ENCODE measurements at regions not wholly inside any gene's neighbourhood (a gene's known extent, or its start where the extent isn't known, plus 50 kb on each side); places are given as distances from the start of the nearest gene placed in this dataset.

DNA sequence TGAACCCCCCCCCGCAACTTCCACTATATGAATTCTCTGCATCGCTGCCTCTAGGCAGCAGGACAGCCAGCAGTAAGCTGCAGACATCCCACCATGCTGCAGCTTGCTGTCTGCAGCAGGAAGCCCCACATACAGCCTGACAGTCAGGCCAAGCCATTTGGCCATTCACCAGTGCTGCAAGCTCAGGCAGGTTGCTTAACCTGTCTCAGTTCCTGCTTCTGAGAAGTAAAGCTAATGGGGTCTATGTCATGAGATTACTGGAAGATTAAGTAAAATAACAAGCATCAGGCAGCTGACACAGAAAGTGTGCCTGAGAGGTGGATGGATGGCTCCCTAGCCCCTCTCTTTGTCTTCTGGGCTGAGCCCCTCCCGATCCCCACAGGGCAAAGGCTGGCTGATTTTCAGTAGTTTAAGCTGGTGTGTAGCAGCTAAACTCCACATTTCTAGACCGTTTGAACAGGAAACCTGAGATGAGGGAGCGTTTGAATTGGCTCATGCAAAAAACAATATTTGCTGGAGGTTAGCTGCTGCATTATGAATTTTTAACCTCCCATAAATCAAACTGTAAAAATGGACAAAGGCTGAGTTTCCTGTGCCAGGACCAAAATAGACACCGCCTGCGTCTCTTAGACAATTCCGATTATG is 193.8 kb upstream of the ARL4C start:
- H3K4me1 ChIP-seq = no peaks in the 10 kb centered on the region
- no peak overlapping the region for H3K4me3 ChIP-seq
- no peaks in the 10 kb centered on the region for H3K27me3 ChIP-seq
- DNase-seq = no peak
- 49 to 51% methylated on average over 7 to 8 of the region's 8 CpGs for WGBS, 2 donors
- no peak overlapping the region for H3K27ac ChIP-seq
- H3K9me3 ChIP-seq = no peaks in the 10 kb centered on the region
- TF ChIP-seq POLR2A (IDR thresholded peaks at IDR 0.05) (no peak), CTCF (IDR thresholded peaks at IDR 0.05) (no peak)
- intact Hi-C loops (cut with DNase I; ENCODE audit: low total_unique reads) = no loop called here
- no peaks in the 10 kb centered on the region for H3K36me3 ChIP-seq (ENCODE audit: low read depth, missing control alignments)

- no peak for DNase-seq
- no peak overlapping the region for H3K4me3 ChIP-seq
- WGBS, 2 donors = 89 to 93% methylated on average over 10 of the region's 10 CpGs
- TF ChIP-seq POLR2A (IDR thresholded peaks at IDR 0.05) = no peak
- no peak for TF ChIP-seq CTCF (IDR thresholded peaks at IDR 0.05)
- no peaks in the 10 kb centered on the region for H3K4me1 ChIP-seq
- no peak overlapping the region for H3K27ac ChIP-seq
- no peaks in the 10 kb centered on the region for H3K27me3 ChIP-seq
- no peaks in the 10 kb centered on the region for H3K9me3 ChIP-seq
- H3K36me3 ChIP-seq (ENCODE audit: low read depth, missing control alignments) = no peaks in the 10 kb centered on the region
- intact Hi-C loops (cut with DNase I; ENCODE audit: low total_unique reads) = no loop called here
Measured at GRCh38 chr2:234689911-234690379, 193.1 kb upstream of the ARL4C start.

GRCh38 chr2:234687718-234688475 is 191.0 kb upstream of the ARL4C start:
- no peaks in the 10 kb centered on the region for H3K27me3 ChIP-seq
- intact Hi-C loops (cut with DNase I; ENCODE audit: low total_unique reads) = no loop called here
- H3K36me3 ChIP-seq (ENCODE audit: low read depth, missing control alignments) = no peaks in the 10 kb centered on the region
- H3K4me3 ChIP-seq = no peak overlapping the region
- DNase-seq = no peak
- 95 to 96% methylated on average over 6 of the region's 6 CpGs for WGBS, 2 donors
- TF ChIP-seq POLR2A (IDR thresholded peaks at IDR 0.05) (no peak), CTCF (IDR thresholded peaks at IDR 0.05) (no peak)
- no peaks in the 10 kb centered on the region for H3K9me3 ChIP-seq
- no peaks in the 10 kb centered on the region for H3K4me1 ChIP-seq
- no peak overlapping the region for H3K27ac ChIP-seq

DNA sequence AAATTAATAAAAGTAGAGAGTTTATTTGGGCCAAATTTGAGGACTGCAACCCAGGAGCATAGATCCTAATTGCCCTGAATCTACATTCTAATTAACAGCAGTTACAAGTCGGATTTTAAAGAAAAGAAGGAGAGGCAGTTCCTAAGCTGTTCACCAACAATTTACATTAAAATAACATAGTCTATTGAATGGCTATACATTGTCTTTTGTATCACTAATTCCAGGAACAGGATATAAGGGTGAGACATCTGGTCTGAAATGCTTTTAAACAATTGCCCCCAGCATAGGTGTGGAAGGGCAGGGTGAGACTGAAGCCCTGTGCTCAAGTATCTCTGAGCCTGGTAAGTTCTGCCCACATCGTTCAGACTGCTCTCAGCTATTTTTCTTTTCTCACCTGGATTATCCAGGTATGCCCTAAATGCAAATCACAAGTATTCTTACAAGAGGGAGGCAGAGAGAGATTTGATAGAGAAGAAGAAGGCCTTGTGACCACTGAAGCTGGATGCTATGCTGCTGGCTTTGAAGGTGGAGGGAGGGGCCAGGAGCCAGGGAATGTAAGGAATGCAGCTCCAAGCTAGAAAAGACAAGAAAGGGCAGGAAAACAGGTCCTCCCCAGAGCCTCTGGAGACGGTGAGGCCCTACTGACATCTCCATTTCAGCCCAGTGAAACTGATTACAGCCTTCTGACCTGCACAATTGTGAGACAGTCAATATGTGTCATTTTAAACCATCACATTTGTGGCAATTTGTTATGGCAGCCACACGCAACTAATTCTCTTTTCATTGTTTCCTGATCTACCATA is 189.4 kb upstream of the ARL4C start:
- intact Hi-C loops (cut with DNase I; ENCODE audit: low total_unique reads) = no loop called here
- DNase-seq = no peak
- no peaks in the 10 kb centered on the region for H3K27me3 ChIP-seq

More for the DNA sequence above, 189.4 kb upstream of the ARL4C start:
- H3K27ac ChIP-seq = no peak overlapping the region
- TF ChIP-seq POLR2A (IDR thresholded peaks at IDR 0.05) = no peak
- TF ChIP-seq CTCF (IDR thresholded peaks at IDR 0.05) = no peak
- H3K4me1 ChIP-seq = no peaks in the 10 kb centered on the region
- no peaks in the 10 kb centered on the region for H3K9me3 ChIP-seq
- H3K36me3 ChIP-seq (ENCODE audit: low read depth, missing control alignments) = no peaks in the 10 kb centered on the region
- no peak overlapping the region for H3K4me3 ChIP-seq
- 56 to 61% methylated on average over 4 of the region's 4 CpGs for WGBS, 2 donors
